ENCODE measurements at regions not wholly inside any gene's neighbourhood (a gene's known extent, or its start where the extent isn't known, plus 50 kb on each side); places are given as distances from the start of the nearest gene placed in this dataset.

- no peaks in the 10 kb centered on the region for H3K4me1 ChIP-seq (replicated peaks)
- intact Hi-C loops (cut with DNase I): no loop called here
- no peak overlapping the region for H3K27ac ChIP-seq
- no peak for TF ChIP-seq POLR2AphosphoS5 (IDR thresholded peaks at IDR 0.05)
- no peak for TF ChIP-seq CTCF (IDR thresholded peaks at IDR 0.05)
- no peak for TF ChIP-seq POLR2A (IDR thresholded peaks at IDR 0.05)
- H3K4me3 ChIP-seq: no peak overlapping the region
- H3K27me3 ChIP-seq (replicated peaks; ENCODE audit: insufficient read depth): no peaks in the 10 kb centered on the region
- no peaks in the 10 kb centered on the region for H3K9me3 ChIP-seq
- DNase-seq (ENCODE audit: low spot score): no peak
- no peaks in the 10 kb centered on the region for H3K36me3 ChIP-seq
- WGBS: 80% methylated on average over 3 of the region's 3 CpGs
Observed at GRCh38 chr2:129812654-129813053, 166.8 kb upstream of the RAB6C start.

- Histone ChIP-seq H3K4me1 (replicated peaks) (no peaks in the 10 kb centered on the region), H3K9me3 (no peaks in the 10 kb centered on the region), H3K4me3 (no peak overlapping the region), H3K27me3 (replicated peaks; ENCODE audit: insufficient read depth) (no peaks in the 10 kb centered on the region), H3K36me3 (no peaks in the 10 kb centered on the region), H3K27ac (no peak overlapping the region)
- TF ChIP-seq CTCF (IDR thresholded peaks at IDR 0.05) (no peak), POLR2AphosphoS5 (IDR thresholded peaks at IDR 0.05) (no peak), POLR2A (IDR thresholded peaks at IDR 0.05) (no peak)
- 89% methylated on average over 4 of the region's 4 CpGs for WGBS
- intact Hi-C loops (cut with DNase I): no loop called here
- no peak for DNase-seq (ENCODE audit: low spot score)
Observed at GRCh38 chr2:129813404-129813803, 166.1 kb upstream of the RAB6C start.

- no peak for DNase-seq (ENCODE audit: low spot score)
- H3K27ac ChIP-seq: no peak overlapping the region
- WGBS: 94% methylated on average over 9 of the region's 16 CpGs
- no peaks in the 10 kb centered on the region for H3K27me3 ChIP-seq (replicated peaks; ENCODE audit: insufficient read depth)
- no peak for TF ChIP-seq POLR2AphosphoS5 (IDR thresholded peaks at IDR 0.05)
- TF ChIP-seq POLR2A (IDR thresholded peaks at IDR 0.05): no peak
- TF ChIP-seq CTCF (IDR thresholded peaks at IDR 0.05): no peak
- no peaks in the 10 kb centered on the region for H3K4me1 ChIP-seq (replicated peaks)
- intact Hi-C loops (cut with DNase I): no loop called here
- H3K4me3 ChIP-seq: no peak overlapping the region
- H3K9me3 ChIP-seq: no peaks in the 10 kb centered on the region
- H3K36me3 ChIP-seq: no peaks in the 10 kb centered on the region
Observed at GRCh38 chr2:129816813-129817574, 162.5 kb upstream of the RAB6C start.

- WGBS: 90% methylated on average over 7 of the region's 7 CpGs
- no peaks in the 10 kb centered on the region for H3K36me3 ChIP-seq
- intact Hi-C loops (cut with DNase I): no loop called here
- no peaks in the 10 kb centered on the region for H3K9me3 ChIP-seq
- TF ChIP-seq CTCF (IDR thresholded peaks at IDR 0.05) (no peak), POLR2AphosphoS5 (IDR thresholded peaks at IDR 0.05) (no peak), POLR2A (IDR thresholded peaks at IDR 0.05) (no peak)
- no peaks in the 10 kb centered on the region for H3K27me3 ChIP-seq (replicated peaks; ENCODE audit: insufficient read depth)
- H3K4me3 ChIP-seq: no peak overlapping the region
- no peaks in the 10 kb centered on the region for H3K4me1 ChIP-seq (replicated peaks)
- DNase-seq (ENCODE audit: low spot score): no peak
- H3K27ac ChIP-seq: no peak overlapping the region
Observed at GRCh38 chr2:129819855-129820254, 159.6 kb upstream of the RAB6C start.

- Histone ChIP-seq H3K4me3 (no peak overlapping the region), H3K4me1 (replicated peaks) (no peaks in the 10 kb centered on the region), H3K27me3 (replicated peaks; ENCODE audit: insufficient read depth) (no peaks in the 10 kb centered on the region), H3K27ac (no peak overlapping the region), H3K9me3 (no peaks in the 10 kb centered on the region), H3K36me3 (no peaks in the 10 kb centered on the region)
- WGBS: 48% methylated on average over 6 of the region's 6 CpGs
- peak; percentile 80 for DNase-seq (ENCODE audit: low spot score)
- TF ChIP-seq POLR2AphosphoS5 (IDR thresholded peaks at IDR 0.05): peak; percentile 27
- no peak for TF ChIP-seq CTCF (IDR thresholded peaks at IDR 0.05)
- intact Hi-C loops (cut with DNase I): no loop called here
Observed at GRCh38 chr2:129820908-129821307, 158.6 kb upstream of the RAB6C start.

Measured in prostate gland (tissue), 2 donors.